Transverse colon (tissue), 4 donors: ENCODE measurements at regions not wholly inside any gene's neighbourhood (a gene's known extent, or its start where the extent isn't known, plus 50 kb on each side); places are given as distances from the start of the nearest gene placed in this dataset.

Experiments
- EP300 ChIP-seq: sonication (generic); formaldehyde crosslinking; IDR thresholded peaks from one replicate; pipeline ENCODE4 v1.6.1; 2017; ENCODE audit warnings: antibody characterized with exemption, low read depth
- POLR2A ChIP-seq: fragments of 450-650 bp; IDR thresholded peaks from one replicate; pipeline ENCODE4 v1.6.1; 2016; ENCODE audit warnings: antibody characterized with exemption, mild to moderate bottlenecking, moderate library complexity
- POLR2AphosphoS5 ChIP-seq, 3 donors: sonication (generic); formaldehyde crosslinking; IDR thresholded peaks; one replicate each; pipeline ENCODE4 v1.6.1; 2016; ENCODE audit warnings: antibody characterized with exemption in 3 of 3
- TF ChIP-seq, protein P1 (sequence below), 5 experiments: fragments of 200-600 bp in 3 of 5; fragments of 450-650 bp in 2 of 5; sonication (generic) in 3 of 5; IDR thresholded peaks; 1 replicate in 2 of 5; 2 replicates in 3 of 5; pipeline ENCODE4 v1.5.1; 2016 to 2017; ENCODE audit warnings: antibody characterized with exemption in 5 of 5, inconsistent platforms in 3 of 5, mild to moderate bottlenecking in 2 of 5, moderate library complexity in 1 of 5

DNA sequence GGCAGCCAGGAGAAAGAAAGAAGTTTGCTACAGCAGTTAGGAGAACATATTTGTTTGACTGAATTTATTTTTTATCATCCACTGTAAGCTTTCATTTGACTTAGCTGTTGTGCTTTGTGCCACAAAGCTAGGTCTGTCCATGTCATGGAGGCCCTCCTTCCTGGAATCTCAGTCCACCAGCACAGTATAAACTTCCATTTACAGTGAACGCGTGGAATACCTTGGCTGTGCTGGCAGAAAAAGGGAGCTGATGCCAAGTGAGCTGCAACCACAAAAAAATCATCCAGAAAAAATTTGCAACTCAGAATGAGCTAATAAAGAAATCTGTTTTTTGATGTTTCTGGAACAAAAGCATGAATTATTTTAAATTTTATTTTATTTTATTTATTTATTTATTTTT is 72.6 kb downstream of the ATP6V1G3 start:
- TF ChIP-seq POLR2A (no peak), POLR2AphosphoS5 (IDR thresholded peaks at IDR 0.05) (no peak), EP300 (no peak)
- TF ChIP-seq, protein P1, sequence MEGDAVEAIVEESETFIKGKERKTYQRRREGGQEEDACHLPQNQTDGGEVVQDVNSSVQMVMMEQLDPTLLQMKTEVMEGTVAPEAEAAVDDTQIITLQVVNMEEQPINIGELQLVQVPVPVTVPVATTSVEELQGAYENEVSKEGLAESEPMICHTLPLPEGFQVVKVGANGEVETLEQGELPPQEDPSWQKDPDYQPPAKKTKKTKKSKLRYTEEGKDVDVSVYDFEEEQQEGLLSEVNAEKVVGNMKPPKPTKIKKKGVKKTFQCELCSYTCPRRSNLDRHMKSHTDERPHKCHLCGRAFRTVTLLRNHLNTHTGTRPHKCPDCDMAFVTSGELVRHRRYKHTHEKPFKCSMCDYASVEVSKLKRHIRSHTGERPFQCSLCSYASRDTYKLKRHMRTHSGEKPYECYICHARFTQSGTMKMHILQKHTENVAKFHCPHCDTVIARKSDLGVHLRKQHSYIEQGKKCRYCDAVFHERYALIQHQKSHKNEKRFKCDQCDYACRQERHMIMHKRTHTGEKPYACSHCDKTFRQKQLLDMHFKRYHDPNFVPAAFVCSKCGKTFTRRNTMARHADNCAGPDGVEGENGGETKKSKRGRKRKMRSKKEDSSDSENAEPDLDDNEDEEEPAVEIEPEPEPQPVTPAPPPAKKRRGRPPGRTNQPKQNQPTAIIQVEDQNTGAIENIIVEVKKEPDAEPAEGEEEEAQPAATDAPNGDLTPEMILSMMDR (IDR thresholded peaks at IDR 0.05), result no peak
